Loucy (cell line): ENCODE measurements at regions not wholly inside any gene's neighbourhood (a gene's known extent, or its start where the extent isn't known, plus 50 kb on each side); places are given as distances from the start of the nearest gene placed in this dataset.

ENCODE experiments used
- H2AFZ ChIP-seq: fragments of 200-600 bp; sonication (generic); 2 replicates; pipeline ENCODE4 v1.6.0; 2016; ENCODE audit warnings: antibody characterized with exemption, mild to moderate bottlenecking, low read length, moderate library complexity
- H3F3A ChIP-seq: fragments of 200-600 bp; 2 replicates; pipeline ENCODE4 v1.6.0; 2016; ENCODE audit warnings: antibody characterized with exemption, low read depth, mild to moderate bottlenecking
- H3K27me3 ChIP-seq: fragments of 200-600 bp; sonication (generic); 2 replicates; pipeline ENCODE4 v1.6.1; 2014; ENCODE audit warnings: low read length, mild to moderate bottlenecking; ENCODE audit not compliant: insufficient read depth, poor library complexity, severe bottlenecking
- H3K36me3 ChIP-seq: fragments of 200-600 bp; sonication (generic); 2 replicates; pipeline ENCODE4 v1.6.1; 2016; ENCODE audit warnings: low read length; ENCODE audit not compliant: insufficient read depth
- H3K4me1 ChIP-seq: fragments of 200-600 bp; sonication (generic); 2 replicates; pipeline ENCODE4 v1.5.1; 2014; ENCODE audit warnings: low read length, mild to moderate bottlenecking; ENCODE audit not compliant: insufficient read depth, poor library complexity, severe bottlenecking
- H3K4me2 ChIP-seq: fragments of 200-600 bp; sonication (generic); 2 replicates; pipeline ENCODE4 v1.6.0; 2014; ENCODE audit warnings: antibody characterized with exemption, low read length, low read depth, mild to moderate bottlenecking; ENCODE audit not compliant: poor library complexity, severe bottlenecking
- H3K4me3 ChIP-seq: fragments of 200-600 bp; sonication (generic); 2 replicates; pipeline ENCODE4 v1.5.1; 2014; ENCODE audit warnings: low read length, mild to moderate bottlenecking, mixed read lengths; ENCODE audit not compliant: poor library complexity, severe bottlenecking
- H3K79me2 ChIP-seq: fragments of 200-600 bp; sonication (generic); 2 replicates; pipeline ENCODE4 v1.6.1; 2014; ENCODE audit warnings: low read length; ENCODE audit not compliant: insufficient read depth
- H3K9ac ChIP-seq: fragments of 200-600 bp; sonication (generic); 2 replicates; pipeline ENCODE4 v1.6.0; 2014; ENCODE audit warnings: mild to moderate bottlenecking, low read depth, low read length, moderate library complexity; ENCODE audit not compliant: poor library complexity, severe bottlenecking
- H3K9me2 ChIP-seq: fragments of 200-600 bp; sonication (generic); replicated peaks from 2 replicates; pipeline ENCODE4 v1.6.1; 2016; ENCODE audit warnings: low read depth, low read length, mixed read lengths
- H3K9me3 ChIP-seq: fragments of 200-600 bp; sonication (generic); 2 replicates; pipeline ENCODE4 v1.6.1; 2014; ENCODE audit warnings: mild to moderate bottlenecking, antibody characterized with exemption, low read length, low read depth; ENCODE audit not compliant: insufficient read depth
- H4K20me1 ChIP-seq: fragments of 200-600 bp; sonication (generic); 2 replicates; pipeline ENCODE4 v1.6.0; 2014; ENCODE audit warnings: antibody characterized with exemption, low read length, mild to moderate bottlenecking; ENCODE audit not compliant: insufficient read depth, poor library complexity, severe bottlenecking
- EZH2phosphoT487 ChIP-seq: fragments of 200-600 bp; IDR thresholded peaks from 2 replicates; pipeline ENCODE4 v1.6.1; 2018; ENCODE audit warnings: antibody characterized with exemption, mild to moderate bottlenecking, moderate library complexity, borderline replicate concordance
- TF ChIP-seq, protein P1 (sequence below): fragments of 200-600 bp; sonication (generic); conservative IDR thresholded peaks from 2 replicates; pipeline ENCODE4 v1.5.1; 2014; ENCODE audit warnings: mild to moderate bottlenecking, antibody characterized with exemption, low read length

GRCh38 chr18:66210875-66211274, 393.0 kb downstream of the CDH19 start:
- Histone ChIP-seq H4K20me1 (no peaks in the 10 kb centered on the region), H3K9me3 (no peaks in the 10 kb centered on the region), H3F3A (no peaks in the 10 kb centered on the region), H3K9me2 (no peaks in the 10 kb centered on the region), H3K4me1 (no peaks in the 10 kb centered on the region), H3K9ac (no peak overlapping the region), H3K36me3 (no peaks in the 10 kb centered on the region), H2AFZ (no peak overlapping the region), H3K4me3 (no peak overlapping the region), H3K79me2 (no peaks in the 10 kb centered on the region), H3K4me2 (no peak overlapping the region), H3K27me3 (no peaks in the 10 kb centered on the region)
- no peak for TF ChIP-seq EZH2phosphoT487
- TF ChIP-seq, protein P1, sequence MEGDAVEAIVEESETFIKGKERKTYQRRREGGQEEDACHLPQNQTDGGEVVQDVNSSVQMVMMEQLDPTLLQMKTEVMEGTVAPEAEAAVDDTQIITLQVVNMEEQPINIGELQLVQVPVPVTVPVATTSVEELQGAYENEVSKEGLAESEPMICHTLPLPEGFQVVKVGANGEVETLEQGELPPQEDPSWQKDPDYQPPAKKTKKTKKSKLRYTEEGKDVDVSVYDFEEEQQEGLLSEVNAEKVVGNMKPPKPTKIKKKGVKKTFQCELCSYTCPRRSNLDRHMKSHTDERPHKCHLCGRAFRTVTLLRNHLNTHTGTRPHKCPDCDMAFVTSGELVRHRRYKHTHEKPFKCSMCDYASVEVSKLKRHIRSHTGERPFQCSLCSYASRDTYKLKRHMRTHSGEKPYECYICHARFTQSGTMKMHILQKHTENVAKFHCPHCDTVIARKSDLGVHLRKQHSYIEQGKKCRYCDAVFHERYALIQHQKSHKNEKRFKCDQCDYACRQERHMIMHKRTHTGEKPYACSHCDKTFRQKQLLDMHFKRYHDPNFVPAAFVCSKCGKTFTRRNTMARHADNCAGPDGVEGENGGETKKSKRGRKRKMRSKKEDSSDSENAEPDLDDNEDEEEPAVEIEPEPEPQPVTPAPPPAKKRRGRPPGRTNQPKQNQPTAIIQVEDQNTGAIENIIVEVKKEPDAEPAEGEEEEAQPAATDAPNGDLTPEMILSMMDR = no peak

- Histone ChIP-seq H3K36me3 (no peaks in the 10 kb centered on the region), H2AFZ (no peak overlapping the region), H3K79me2 (no peaks in the 10 kb centered on the region), H3K9me2 (no peaks in the 10 kb centered on the region), H3K4me1 (no peaks in the 10 kb centered on the region), H3K9me3 (no peaks in the 10 kb centered on the region), H3K9ac (no peak overlapping the region), H4K20me1 (no peaks in the 10 kb centered on the region), H3K27me3 (no peaks in the 10 kb centered on the region), H3F3A (no peaks in the 10 kb centered on the region), H3K4me2 (no peak overlapping the region), H3K4me3 (no peak overlapping the region)
- TF ChIP-seq EZH2phosphoT487 = no peak
- TF ChIP-seq, protein P1 = no peak
Measured at GRCh38 chr18:66209656-66210055, 394.2 kb downstream of the CDH19 start.

DNA sequence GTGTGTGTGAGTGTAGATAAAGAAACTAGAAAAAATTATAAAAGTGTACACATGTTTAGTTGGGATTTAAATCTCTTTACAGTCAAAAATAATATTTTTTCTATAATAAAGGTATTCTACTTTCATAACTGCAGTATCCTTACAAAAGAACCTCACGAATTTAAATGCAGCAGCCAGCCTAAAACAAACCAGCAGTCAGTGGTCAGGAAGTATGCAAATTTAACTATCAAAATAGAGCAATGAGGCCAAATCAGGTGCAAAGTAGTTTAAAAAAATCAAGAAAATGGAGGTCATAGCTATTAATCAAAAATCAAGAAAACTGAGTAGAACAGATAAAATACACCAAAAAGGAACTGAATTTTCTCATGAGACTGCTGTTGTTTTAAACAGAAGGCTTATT, 407.1 kb downstream of the CDH19 start:
- no peak overlapping the region for H3K4me3 ChIP-seq
- no peaks in the 10 kb centered on the region for H4K20me1 ChIP-seq
- no peaks in the 10 kb centered on the region for H3K4me1 ChIP-seq
- no peaks in the 10 kb centered on the region for H3K9me2 ChIP-seq
- H3K79me2 ChIP-seq = no peaks in the 10 kb centered on the region
- no peak overlapping the region for H2AFZ ChIP-seq
- H3F3A ChIP-seq = no peaks in the 10 kb centered on the region
- H3K9ac ChIP-seq = no peak overlapping the region
- no peaks in the 10 kb centered on the region for H3K9me3 ChIP-seq
- no peaks in the 10 kb centered on the region for H3K27me3 ChIP-seq
- no peaks in the 10 kb centered on the region for H3K36me3 ChIP-seq
- no peak overlapping the region for H3K4me2 ChIP-seq
- TF ChIP-seq, protein P1 = no peak
- no peak for TF ChIP-seq EZH2phosphoT487
